ENCODE measurements at regions not wholly inside any gene's neighbourhood (a gene's known extent, or its start where the extent isn't known, plus 50 kb on each side); places are given as distances from the start of the nearest gene placed in this dataset.

DNA sequence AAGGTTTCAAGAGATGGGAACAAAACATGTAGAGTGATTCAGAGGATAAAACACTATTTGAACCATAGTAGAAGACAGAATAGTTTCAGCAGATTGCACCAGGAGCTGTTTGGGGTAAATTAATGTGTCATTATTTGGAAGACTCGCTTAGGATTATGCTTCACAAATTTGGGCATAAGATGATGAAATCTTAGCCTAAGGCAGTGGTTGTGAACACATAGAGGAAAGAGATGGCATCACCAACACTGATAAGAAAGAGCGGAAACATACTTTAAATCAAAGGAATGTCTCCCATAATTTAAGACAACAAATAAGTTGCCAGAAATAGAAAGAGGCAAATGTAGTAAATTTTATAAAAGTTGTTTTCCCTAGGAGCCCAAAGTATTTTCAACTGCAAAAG lies 66.1 kb upstream of the TBCA start:
- no peak for DNase-seq

DNA sequence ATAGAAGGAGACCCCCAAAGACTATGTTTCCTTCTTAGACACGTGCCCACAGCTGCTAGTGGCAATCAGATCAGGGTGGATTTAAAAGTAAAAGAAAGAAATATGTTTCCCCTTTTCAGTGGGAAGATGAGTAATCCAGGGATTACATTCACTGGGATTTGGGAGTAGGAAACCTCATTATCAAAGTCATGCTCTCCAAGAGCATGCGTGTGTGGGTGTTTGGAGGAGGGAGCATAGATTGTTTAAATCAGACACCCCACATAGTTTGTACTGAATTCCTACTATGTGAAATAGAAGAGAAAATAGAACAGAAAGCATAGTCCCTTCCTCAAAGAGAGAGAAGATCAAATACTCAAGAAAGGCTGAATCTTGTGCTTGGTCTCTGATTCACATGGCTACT lies 65.5 kb upstream of the TBCA start:
- DNase-seq: no peak

DNA sequence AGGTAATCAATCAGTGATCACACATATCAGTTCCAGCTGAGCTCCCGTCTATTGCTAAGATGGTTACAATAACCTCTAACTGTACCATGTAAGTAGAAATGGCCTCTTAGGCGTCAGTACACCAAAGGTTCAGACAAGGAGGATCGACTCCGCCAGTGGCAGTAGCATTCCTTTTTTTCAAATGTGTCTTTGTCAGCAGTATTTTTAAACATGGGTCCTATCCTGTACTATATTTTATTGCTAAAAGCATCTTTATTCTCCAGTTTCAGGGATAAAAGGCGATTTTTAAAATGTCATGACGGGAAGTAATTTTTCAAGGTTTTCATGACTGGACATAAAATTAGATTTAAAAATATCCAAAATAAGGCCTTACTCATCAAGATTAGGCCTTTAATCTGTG lies 64.8 kb upstream of the TBCA start:
- DNase-seq: no peak

DNA sequence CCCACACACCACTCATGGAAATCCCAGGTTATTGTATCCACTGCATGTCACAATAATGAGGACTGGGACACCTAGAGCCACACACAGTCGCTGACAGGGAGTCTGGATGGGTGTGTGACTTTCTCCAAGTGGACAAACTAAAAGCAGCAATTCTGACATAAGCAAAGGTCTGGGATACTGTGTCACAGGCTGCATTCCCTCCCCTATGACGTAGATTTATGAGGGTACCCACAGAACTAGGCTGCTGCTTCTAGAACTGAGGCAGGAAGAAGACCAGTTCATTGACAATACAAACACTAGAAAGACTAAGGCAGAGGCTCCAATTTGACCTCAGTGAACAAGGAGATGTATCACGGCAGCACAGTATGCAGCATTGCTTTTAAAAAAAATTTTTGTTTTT lies 63.6 kb upstream of the TBCA start:
- no peak for DNase-seq

DNA sequence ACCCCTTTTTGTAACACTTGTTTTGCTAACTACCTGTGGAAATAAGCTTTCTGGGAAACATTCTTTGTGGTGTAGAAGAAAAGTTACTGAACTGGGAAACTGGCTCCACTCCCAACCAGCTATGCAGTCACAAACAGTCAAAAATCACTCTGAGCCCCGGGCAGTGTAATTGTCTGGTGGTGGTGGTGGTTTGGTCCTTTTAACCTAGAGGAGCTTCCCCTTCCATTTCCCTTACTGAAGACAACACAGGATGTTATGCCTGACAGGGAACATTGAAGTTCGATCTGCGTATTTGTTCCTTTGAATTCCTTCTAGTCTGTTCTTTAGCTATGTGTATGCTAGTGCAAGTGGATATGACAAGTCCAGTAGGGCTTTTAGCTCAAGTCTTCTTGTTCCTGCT lies 56.8 kb upstream of the TBCA start:
- DNase-seq: no peak

DNA sequence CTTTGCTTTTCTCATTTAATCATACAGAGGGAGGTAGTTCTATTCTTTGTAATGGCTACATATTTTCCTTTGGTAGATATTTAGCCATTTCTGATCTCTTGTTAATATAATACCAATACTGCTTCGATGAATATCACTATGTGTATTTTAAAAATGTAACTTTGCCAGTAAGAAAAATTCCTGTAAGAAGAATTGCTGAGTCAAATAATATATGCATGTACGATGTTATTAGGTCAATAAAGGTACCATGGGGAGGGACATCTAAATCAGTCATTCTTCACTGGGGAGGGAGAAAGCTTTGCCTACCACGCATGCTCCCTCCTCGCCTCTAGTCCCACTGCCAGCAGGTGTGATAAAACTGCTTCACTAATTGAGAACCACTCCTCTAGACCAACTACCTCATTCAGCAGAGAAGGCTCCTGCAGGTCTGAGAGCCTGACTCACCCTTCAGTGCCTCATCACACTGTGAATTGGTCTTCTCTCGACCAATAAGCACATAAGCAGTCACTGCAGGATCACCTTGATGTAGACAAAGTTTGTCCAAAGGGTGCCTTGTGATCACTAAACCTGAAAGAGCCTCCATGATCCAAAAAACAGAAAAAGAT lies 56.1 kb upstream of the TBCA start:
- no peak for DNase-seq

DNA sequence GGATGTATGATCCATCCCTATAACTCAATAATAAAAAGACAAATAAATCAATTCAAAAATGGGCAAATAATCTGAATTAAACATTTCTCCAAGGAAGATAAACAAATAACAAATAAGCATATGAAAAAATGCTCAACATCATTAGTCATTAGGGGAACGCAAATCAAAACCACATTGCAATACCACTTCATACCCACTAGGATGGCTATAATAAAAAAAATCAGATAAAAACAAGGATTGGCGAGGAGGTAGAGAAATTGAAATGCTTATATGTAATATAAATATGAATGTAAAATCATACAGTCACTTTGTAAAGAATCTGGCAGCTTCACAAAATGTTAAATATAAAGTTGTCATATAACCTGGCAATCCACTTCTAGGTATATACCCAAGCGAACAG lies 52.3 kb upstream of the TBCA start:
- no peak for DNase-seq
